HG02678 (cell line): ENCODE measurements at regions not wholly inside any gene's neighbourhood (a gene's known extent, or its start where the extent isn't known, plus 50 kb on each side); places are given as distances from the start of the nearest gene placed in this dataset.

ENCODE experiments used
- ATAC-seq: cut with Tn5 transposase; IDR thresholded peaks from one replicate; pipeline ENCODE4 v1.9.1; 2021; ENCODE audit warnings: mild to moderate bottlenecking, moderate library complexity; ENCODE audit not compliant: unreplicated experiment

- ATAC-seq, result no peak
These were observed 471.6 kb upstream of the AKR1E2 start for GRCh38 chr10:4354382-4354812.

- no peak for ATAC-seq
These were observed 472.0 kb upstream of the AKR1E2 start for GRCh38 chr10:4353964-4354363.

GRCh38 chr10:4353059-4353655, 472.9 kb upstream of the AKR1E2 start:
- ATAC-seq, result no peak

- ATAC-seq, result no peak
These were observed 473.5 kb upstream of the AKR1E2 start for GRCh38 chr10:4352414-4352961.

GRCh38 chr10:4351723-4352413, 474.1 kb upstream of the AKR1E2 start:
- ATAC-seq, result no peak

- ATAC-seq, result no peak
These were observed 478.6 kb upstream of the AKR1E2 start for GRCh38 chr10:4347397-4347796.

GRCh38 chr10:4345877-4346646, 479.9 kb upstream of the AKR1E2 start:
- no peak for ATAC-seq

GRCh38 chr10:4344492-4344994, 481.5 kb upstream of the AKR1E2 start:
- ATAC-seq, result no peak

GRCh38 chr10:4343873-4344272, 482.1 kb upstream of the AKR1E2 start:
- no peak for ATAC-seq

GRCh38 chr10:4343091-4343490, 482.9 kb upstream of the AKR1E2 start:
- ATAC-seq, result no peak

- ATAC-seq, result no peak
These were observed 487.2 kb upstream of the AKR1E2 start for GRCh38 chr10:4338768-4339167.

- ATAC-seq, result no peak
These were observed 488.4 kb upstream of the AKR1E2 start for GRCh38 chr10:4337563-4337962.

GRCh38 chr10:4334871-4335270, 491.1 kb upstream of the AKR1E2 start:
- ATAC-seq, result no peak

GRCh38 chr10:4334015-4334414, 492.0 kb upstream of the AKR1E2 start:
- no peak for ATAC-seq

- ATAC-seq, result no peak
These were observed 492.5 kb upstream of the AKR1E2 start for GRCh38 chr10:4333459-4333894.

GRCh38 chr10:4332764-4333458, 493.1 kb upstream of the AKR1E2 start:
- no peak for ATAC-seq

GRCh38 chr10:4331150-4331549, 494.9 kb upstream of the AKR1E2 start:
- no peak for ATAC-seq

GRCh38 chr10:4330636-4331035, 495.4 kb upstream of the AKR1E2 start:
- no peak for ATAC-seq

- ATAC-seq, result no peak
These were observed 496.8 kb upstream of the AKR1E2 start for GRCh38 chr10:4329225-4329624.

GRCh38 chr10:4326647-4327046, 499.4 kb upstream of the AKR1E2 start:
- no peak for ATAC-seq

GRCh38 chr10:4319870-4320367, 506.1 kb upstream of the AKR1E2 start:
- ATAC-seq, result no peak
